Lower leg skin (tissue), 4 donors: ENCODE measurements at regions not wholly inside any gene's neighbourhood (a gene's known extent, or its start where the extent isn't known, plus 50 kb on each side); places are given as distances from the start of the nearest gene placed in this dataset.

Experiments used
- DNase-seq, 2 donors: peaks; one replicate each; pipeline ENCODE4 v3.0.0-alpha.2; 2019; ENCODE audit warnings: low spot score in 2 of 2
- H3K4me3 ChIP-seq: fragments of 200-600 bp; sonication (generic); 2 replicates; pipeline ENCODE4 v1.5.1; 2017; ENCODE audit warnings: mild to moderate bottlenecking, low read depth; ENCODE audit not compliant: poor library complexity, severe bottlenecking
- POLR2A ChIP-seq, 2 donors: fragments of 450-650 bp; IDR thresholded peaks; one replicate each; pipeline ENCODE4 v1.6.1; 2016 to 2017; ENCODE audit warnings: antibody characterized with exemption in 2 of 2, mild to moderate bottlenecking in 1 of 2, moderate library complexity in 1 of 2
- WGBS, 2 donors: methylation state at CpG; one replicate each; pipeline ENCODE4 v1.1.5; 2018; 5-methylcytosine and 5-hydroxymethylcytosine counted together
- intact Hi-C: fragments of 100-400 bp; cut with DNase I; formaldehyde crosslinking; loops from one replicate; pipeline ENCODE4 v1.15.0; 2023; ENCODE audit warnings: low total_unique reads
- TF ChIP-seq, protein P1 (sequence below), 3 donors: fragments of 450-650 bp; IDR thresholded peaks; one replicate each; pipeline ENCODE4 v1.5.1; 2016; ENCODE audit warnings: antibody characterized with exemption in 3 of 3, mild to moderate bottlenecking in 3 of 3, moderate library complexity in 2 of 3

DNA sequence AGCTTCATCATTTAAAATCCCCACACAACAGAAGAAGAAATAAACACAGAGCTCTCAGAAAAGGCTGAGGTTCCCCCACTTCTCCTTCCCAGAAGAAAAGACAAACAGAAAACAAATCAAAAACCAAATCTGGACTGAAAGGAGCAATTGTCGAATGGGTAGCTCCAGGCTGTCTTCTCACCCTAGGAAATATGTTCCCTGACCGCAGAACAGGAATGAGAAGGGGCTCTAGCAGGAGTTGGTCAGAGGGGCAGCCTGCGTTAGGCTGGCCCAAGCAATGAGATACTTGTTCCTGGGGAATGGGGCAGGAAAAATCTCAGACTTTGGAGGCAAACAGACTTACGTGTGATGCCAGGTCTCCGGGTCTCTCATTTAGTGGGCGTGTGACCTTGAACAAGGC, 562.6 kb upstream of the CADM1 start:
- H3K4me3 ChIP-seq, result no peak overlapping the region
- intact Hi-C loops, result no loop called here
- no peak for DNase-seq
- WGBS, 2 donors, result 85% methylated on average over 6 of the region's 6 CpGs
- TF ChIP-seq, protein P1, sequence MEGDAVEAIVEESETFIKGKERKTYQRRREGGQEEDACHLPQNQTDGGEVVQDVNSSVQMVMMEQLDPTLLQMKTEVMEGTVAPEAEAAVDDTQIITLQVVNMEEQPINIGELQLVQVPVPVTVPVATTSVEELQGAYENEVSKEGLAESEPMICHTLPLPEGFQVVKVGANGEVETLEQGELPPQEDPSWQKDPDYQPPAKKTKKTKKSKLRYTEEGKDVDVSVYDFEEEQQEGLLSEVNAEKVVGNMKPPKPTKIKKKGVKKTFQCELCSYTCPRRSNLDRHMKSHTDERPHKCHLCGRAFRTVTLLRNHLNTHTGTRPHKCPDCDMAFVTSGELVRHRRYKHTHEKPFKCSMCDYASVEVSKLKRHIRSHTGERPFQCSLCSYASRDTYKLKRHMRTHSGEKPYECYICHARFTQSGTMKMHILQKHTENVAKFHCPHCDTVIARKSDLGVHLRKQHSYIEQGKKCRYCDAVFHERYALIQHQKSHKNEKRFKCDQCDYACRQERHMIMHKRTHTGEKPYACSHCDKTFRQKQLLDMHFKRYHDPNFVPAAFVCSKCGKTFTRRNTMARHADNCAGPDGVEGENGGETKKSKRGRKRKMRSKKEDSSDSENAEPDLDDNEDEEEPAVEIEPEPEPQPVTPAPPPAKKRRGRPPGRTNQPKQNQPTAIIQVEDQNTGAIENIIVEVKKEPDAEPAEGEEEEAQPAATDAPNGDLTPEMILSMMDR (IDR thresholded peaks at IDR 0.05), result no peak
- no peak for TF ChIP-seq POLR2A (IDR thresholded peaks at IDR 0.05)

DNA sequence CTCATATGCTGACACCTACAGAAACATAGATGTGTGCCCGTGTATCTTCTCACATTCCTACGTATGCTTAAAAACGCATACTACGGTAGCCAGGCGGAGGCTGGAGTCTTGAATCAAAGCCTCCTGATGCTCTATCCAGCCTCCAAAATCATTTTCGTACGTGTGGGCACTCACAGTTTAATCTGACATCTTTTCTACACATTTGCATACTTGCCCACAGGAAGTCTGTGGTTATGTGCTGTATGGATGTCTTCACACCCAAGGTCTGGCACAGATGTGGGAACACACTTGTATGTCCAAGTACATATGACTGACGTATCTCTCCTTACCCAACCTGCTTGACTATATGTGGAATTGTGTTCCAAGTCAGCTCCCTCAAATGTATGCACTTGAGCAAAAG, 561.8 kb upstream of the CADM1 start:
- intact Hi-C loops, result no loop called here
- no peak overlapping the region for H3K4me3 ChIP-seq
- peak in 1 of 2 donors; percentile 59 for DNase-seq
- TF ChIP-seq, protein P1 (IDR thresholded peaks at IDR 0.05), result no peak
- TF ChIP-seq POLR2A (IDR thresholded peaks at IDR 0.05), result no peak
- 78 to 84% methylated on average over 8 of the region's 8 CpGs for WGBS, 2 donors

DNA sequence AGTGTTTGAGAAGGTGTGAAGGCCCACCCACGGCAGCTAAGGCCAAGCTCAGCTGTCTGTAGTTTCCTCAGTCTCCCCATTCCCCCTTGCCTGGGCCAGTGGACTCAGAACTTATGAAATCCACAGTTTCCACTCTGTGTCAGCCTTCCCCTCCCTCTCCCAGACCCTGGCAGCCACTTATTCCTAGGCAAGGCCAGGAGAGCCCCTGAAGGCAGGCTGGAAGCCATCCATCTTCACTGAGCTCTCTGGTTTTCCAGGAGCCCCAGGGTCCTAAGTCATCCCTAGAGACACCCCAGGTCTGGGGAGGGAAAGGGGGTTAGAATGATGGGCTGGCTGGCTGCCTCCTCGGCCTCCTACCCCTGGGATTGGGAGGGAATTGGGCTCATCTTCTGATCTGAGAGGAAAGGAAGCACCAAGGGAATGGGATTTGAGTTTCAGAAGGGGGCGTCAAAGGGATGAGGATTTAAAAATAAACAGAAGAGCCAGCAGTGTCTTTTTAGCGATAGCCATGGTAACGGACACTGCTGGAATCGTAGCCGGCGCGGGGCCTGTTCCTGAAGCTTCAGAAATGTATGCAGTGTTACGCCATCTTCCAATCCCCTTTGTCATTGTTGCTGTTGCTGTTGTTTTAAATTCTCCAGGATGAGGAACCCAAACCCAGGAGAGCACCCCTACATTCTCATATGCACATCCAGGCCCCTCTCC, 561.1 kb upstream of the CADM1 start:
- WGBS, 2 donors, result 83 to 87% methylated on average over 10 of the region's 10 CpGs
- intact Hi-C loops, result no loop called here
- peak in 1 of 2 donors; percentile 61 for DNase-seq
- TF ChIP-seq, protein P1 (IDR thresholded peaks at IDR 0.05), result no peak
- TF ChIP-seq POLR2A (IDR thresholded peaks at IDR 0.05), result no peak
- no peak overlapping the region for H3K4me3 ChIP-seq

DNA sequence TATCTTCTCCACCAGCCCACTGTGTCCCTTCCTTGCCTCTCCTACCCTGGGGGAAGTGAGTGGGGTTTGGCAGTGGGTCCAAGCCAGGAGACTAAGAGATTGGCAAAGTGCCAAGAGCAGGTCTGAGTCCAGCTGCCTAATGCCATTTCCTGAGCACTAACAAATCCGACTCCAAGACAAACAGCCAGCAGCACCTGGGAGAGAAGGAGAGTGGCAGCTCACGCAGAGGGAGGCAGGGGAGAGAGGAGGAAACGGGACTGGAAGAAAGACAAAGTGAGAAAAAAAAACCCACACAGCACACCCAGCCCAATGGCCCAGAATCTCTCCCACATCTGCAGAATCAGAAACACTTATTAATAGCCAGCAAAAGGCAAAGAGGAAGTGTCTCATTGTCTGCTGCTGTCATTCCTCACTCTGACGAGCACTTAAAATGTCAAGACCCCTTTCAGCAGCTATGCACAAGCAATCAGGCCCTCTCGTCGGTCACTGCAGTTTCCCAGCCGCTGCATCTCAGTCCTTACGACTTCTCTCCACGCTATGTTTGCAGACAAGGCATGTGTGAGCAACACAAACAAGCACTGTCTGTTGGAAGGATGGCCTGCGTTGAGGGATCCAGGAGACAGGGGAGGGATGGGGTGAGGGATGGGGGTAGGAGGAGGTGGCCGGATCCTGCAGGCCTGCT, 558.4 kb upstream of the CADM1 start:
- intact Hi-C loops, result no loop called here
- TF ChIP-seq POLR2A (IDR thresholded peaks at IDR 0.05), result no peak
- TF ChIP-seq, protein P1 (IDR thresholded peaks at IDR 0.05), result no peak
- no peak overlapping the region for H3K4me3 ChIP-seq
- no peak for DNase-seq
- 50 to 51% methylated on average over 11 of the region's 11 CpGs for WGBS, 2 donors

DNA sequence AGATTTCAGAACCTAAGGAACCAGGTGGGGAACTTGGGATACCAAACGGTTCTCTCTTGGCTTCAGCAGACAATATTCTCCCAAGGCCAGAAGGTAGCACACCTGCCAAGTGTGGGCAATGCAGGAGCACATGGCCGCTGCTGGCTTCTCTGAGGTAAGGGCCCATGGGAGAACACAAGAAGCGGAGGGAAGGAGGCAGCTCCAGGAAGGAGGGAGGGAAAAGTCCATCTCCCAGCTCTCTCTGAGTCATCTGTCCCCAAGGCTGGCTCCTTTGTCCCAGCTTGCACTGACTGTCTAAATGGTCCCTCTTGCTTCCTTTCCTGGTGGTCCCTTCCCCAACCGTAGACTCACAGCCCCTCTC, 557.9 kb upstream of the CADM1 start:
- WGBS, 2 donors, result 68 to 71% methylated on average over 4 of the region's 4 CpGs
- intact Hi-C loops, result no loop called here
- no peak overlapping the region for H3K4me3 ChIP-seq
- DNase-seq, result no peak
- TF ChIP-seq POLR2A (IDR thresholded peaks at IDR 0.05), result no peak
- TF ChIP-seq, protein P1 (IDR thresholded peaks at IDR 0.05), result no peak
